Neural cell (in vitro differentiated cells): ENCODE measurements at regions not wholly inside any gene's neighbourhood (a gene's known extent, or its start where the extent isn't known, plus 50 kb on each side); places are given as distances from the start of the nearest gene placed in this dataset.

ENCODE experiments used
- H2AFZ ChIP-seq: fragments of 200-600, 300-800 bp; sonication (generic), shearing (Covaris generic); 2 replicates; pipeline ENCODE4 v1.6.0; 2014; ENCODE audit warnings: low read depth, mild to moderate bottlenecking, antibody characterized with exemption, low read length, moderate library complexity
- H3F3A ChIP-seq: fragments of 200-600 bp; shearing (Covaris generic); 2 replicates; pipeline ENCODE4 v1.6.1; 2016; ENCODE audit warnings: mild to moderate bottlenecking, moderate library complexity, mixed read lengths, antibody characterized with exemption, low read length; ENCODE audit not compliant: insufficient read depth, poor library complexity, severe bottlenecking
- H3K27ac ChIP-seq: fragments of 200-600, 300-800 bp; sonication (generic), shearing (Covaris generic); 2 replicates; pipeline ENCODE4 v1.5.1; 2014; ENCODE audit warnings: mild to moderate bottlenecking, low read length, moderate library complexity
- H3K27me3 ChIP-seq: fragments of 300-800, 200-600 bp; sonication (generic), shearing (Covaris generic); 2 replicates; pipeline ENCODE4 v1.6.0; 2014; ENCODE audit warnings: mild to moderate bottlenecking, low read depth, low read length, moderate library complexity; ENCODE audit not compliant: insufficient read depth
- H3K36me3 ChIP-seq: fragments of 300-800, 200-600 bp; sonication (generic), shearing (Covaris generic); 2 replicates; pipeline ENCODE4 v1.5.1; 2014; ENCODE audit warnings: mild to moderate bottlenecking, antibody characterized with exemption, low read length, moderate library complexity; ENCODE audit not compliant: insufficient read depth
- H3K4me2 ChIP-seq: fragments of 300-800, 200-600 bp; sonication (generic), shearing (Covaris generic); 2 replicates; pipeline ENCODE4 v1.6.0; 2014; ENCODE audit warnings: mild to moderate bottlenecking, low read length
- H3K4me3 ChIP-seq: fragments of 300-800, 200-600 bp; sonication (generic), shearing (Covaris generic); 2 replicates; pipeline ENCODE4 v1.5.1; 2014; ENCODE audit warnings: mild to moderate bottlenecking, low read length, moderate library complexity
- H3K79me2 ChIP-seq: fragments of 200-600 bp; shearing (Covaris generic); replicated peaks from 2 replicates; pipeline ENCODE4 v1.6.0; 2014; ENCODE audit warnings: mild to moderate bottlenecking, low read length, moderate library complexity; ENCODE audit not compliant: insufficient read depth
- H3K9ac ChIP-seq: fragments of 300-800, 200-600 bp; sonication (generic), shearing (Covaris generic); 2 replicates; pipeline ENCODE4 v1.6.1; 2016; ENCODE audit warnings: mild to moderate bottlenecking, low read length, mixed read lengths
- H3K9me2 ChIP-seq: fragments of 200-600 bp; shearing (Covaris generic); 2 replicates; pipeline ENCODE4 v1.6.1; 2016; ENCODE audit warnings: mild to moderate bottlenecking, low read length, mixed read lengths; ENCODE audit not compliant: insufficient read depth
- H3K9me3 ChIP-seq: fragments of 200-600, 300-800 bp; sonication (generic), shearing (Covaris generic); 2 replicates; pipeline ENCODE4 v1.6.1; 2016; ENCODE audit warnings: mild to moderate bottlenecking, mixed run types, low read length, moderate library complexity, mixed read lengths
- H4K20me1 ChIP-seq: fragments of 200-600 bp; shearing (Covaris generic); 2 replicates; pipeline ENCODE4 v1.6.1; 2016; ENCODE audit warnings: mild to moderate bottlenecking, mixed run types; ENCODE audit not compliant: insufficient read depth
- CTCF ChIP-seq: fragments of 450-650 bp; IDR thresholded peaks from 2 replicates; pipeline ENCODE4 v1.5.1; 2014; ENCODE audit warnings: antibody characterized with exemption, mild to moderate bottlenecking, moderate library complexity; ENCODE audit not compliant: poor library complexity, severe bottlenecking
- EP300 ChIP-seq: fragments of 450-650 bp; conservative IDR thresholded peaks from 2 replicates; pipeline ENCODE4 v1.6.1; 2014; ENCODE audit warnings: antibody characterized with exemption, mild to moderate bottlenecking, moderate library complexity; ENCODE audit not compliant: poor library complexity, severe bottlenecking
- EZH2 ChIP-seq: fragments of 200-600, 300-800 bp; shearing (Covaris generic), sonication (generic); IDR thresholded peaks from 2 replicates; pipeline ENCODE4 v1.6.1; 2014; ENCODE audit warnings: antibody characterized with exemption, low read length, borderline replicate concordance, mild to moderate bottlenecking; ENCODE audit not compliant: insufficient read depth, poor library complexity, severe bottlenecking
- MXI1 ChIP-seq: fragments of 450-650 bp; conservative IDR thresholded peaks from 2 replicates; pipeline ENCODE4 v1.6.1; 2014; ENCODE audit warnings: antibody characterized with exemption, mild to moderate bottlenecking; ENCODE audit not compliant: poor library complexity, severe bottlenecking
- POLR2AphosphoS5 ChIP-seq: IDR thresholded peaks from 2 replicates; pipeline ENCODE4 v1.6.1; 2012
- RAD21 ChIP-seq: fragments of 450-650 bp; conservative IDR thresholded peaks from 2 replicates; pipeline ENCODE4 v1.6.1; 2014; ENCODE audit warnings: antibody characterized with exemption, mild to moderate bottlenecking, moderate library complexity
- SMC3 ChIP-seq: fragments of 450-650 bp; conservative IDR thresholded peaks from 2 replicates; pipeline ENCODE4 v1.6.1; 2014; ENCODE audit warnings: antibody characterized with exemption, mild to moderate bottlenecking, moderate library complexity; ENCODE audit not compliant: poor library complexity
- TAF1 ChIP-seq: IDR thresholded peaks from 2 replicates; pipeline ENCODE4 v1.6.1; 2012; ENCODE audit warnings: low read depth
- TF ChIP-seq, protein P1 (sequence below): IDR thresholded peaks from 2 replicates; pipeline ENCODE4 v1.6.1; 2012; ENCODE audit warnings: borderline replicate concordance

DNA sequence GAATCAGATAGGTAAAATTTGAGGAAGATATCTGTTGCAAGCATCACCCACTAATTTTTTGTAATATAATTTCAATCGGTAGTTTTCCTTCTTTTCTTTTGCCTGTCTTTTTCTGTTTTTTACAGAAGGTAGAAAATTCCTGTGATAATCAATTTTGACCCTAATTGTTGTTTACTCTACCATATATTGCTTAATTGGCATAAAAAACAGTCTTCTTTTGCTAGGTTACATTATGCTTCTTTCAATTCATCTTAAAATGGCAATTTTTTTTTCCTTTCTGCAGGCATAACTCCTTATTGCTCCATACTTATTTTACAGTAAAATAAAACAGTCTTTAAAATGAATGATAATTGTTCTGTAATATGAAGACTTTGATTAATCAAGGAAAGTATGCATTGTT lies 286.2 kb upstream of the LRP1B start:
- no peaks in the 10 kb centered on the region for H4K20me1 ChIP-seq
- TF ChIP-seq POLR2AphosphoS5 (no peak), EZH2 (no peak), SMC3 (no peak)
- H3K27me3 ChIP-seq = no peaks in the 10 kb centered on the region
- no peak overlapping the region for H3K27ac ChIP-seq
- H3K4me2 ChIP-seq = no peak overlapping the region
- H3K9me2 ChIP-seq = no peaks in the 10 kb centered on the region
- H2AFZ ChIP-seq = no peak overlapping the region
- H3K79me2 ChIP-seq = no peaks in the 10 kb centered on the region
- no peak overlapping the region for H3K9ac ChIP-seq
- no peaks in the 10 kb centered on the region for H3K9me3 ChIP-seq
- H3K4me3 ChIP-seq = no peak overlapping the region
- H3K36me3 ChIP-seq = no peaks in the 10 kb centered on the region
- no peaks in the 10 kb centered on the region for H3F3A ChIP-seq

DNA sequence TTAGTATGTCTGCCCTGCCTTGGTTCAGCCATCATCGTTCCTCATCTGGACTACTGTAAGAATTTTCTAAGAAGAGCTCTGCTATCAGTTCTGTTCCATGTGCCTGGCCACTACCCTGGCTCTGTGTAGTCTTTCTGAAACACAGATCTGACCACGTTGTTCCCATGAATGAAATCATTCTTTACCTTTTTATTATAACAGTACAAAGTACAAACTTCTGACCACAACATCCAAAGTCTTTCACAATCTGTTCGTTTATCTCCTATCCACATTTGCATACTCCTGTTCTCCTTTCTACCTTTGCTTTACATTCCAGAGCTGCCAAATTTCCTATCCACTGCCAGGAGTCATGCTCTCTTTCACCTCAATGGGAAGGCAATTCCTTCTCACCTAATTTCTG lies 284.6 kb upstream of the LRP1B start:
- no peak overlapping the region for H3K9ac ChIP-seq
- no peaks in the 10 kb centered on the region for H3K36me3 ChIP-seq
- H3K4me2 ChIP-seq = no peak overlapping the region
- no peaks in the 10 kb centered on the region for H3K9me2 ChIP-seq
- H3F3A ChIP-seq = no peaks in the 10 kb centered on the region
- no peak overlapping the region for H2AFZ ChIP-seq
- no peak for TF ChIP-seq TAF1
- no peak for TF ChIP-seq POLR2AphosphoS5
- TF ChIP-seq EZH2 = no peak
- no peak for TF ChIP-seq EP300
- TF ChIP-seq RAD21 = no peak
- no peak for TF ChIP-seq CTCF
- no peak for TF ChIP-seq MXI1
- TF ChIP-seq SMC3 = no peak
- TF ChIP-seq, protein P1, sequence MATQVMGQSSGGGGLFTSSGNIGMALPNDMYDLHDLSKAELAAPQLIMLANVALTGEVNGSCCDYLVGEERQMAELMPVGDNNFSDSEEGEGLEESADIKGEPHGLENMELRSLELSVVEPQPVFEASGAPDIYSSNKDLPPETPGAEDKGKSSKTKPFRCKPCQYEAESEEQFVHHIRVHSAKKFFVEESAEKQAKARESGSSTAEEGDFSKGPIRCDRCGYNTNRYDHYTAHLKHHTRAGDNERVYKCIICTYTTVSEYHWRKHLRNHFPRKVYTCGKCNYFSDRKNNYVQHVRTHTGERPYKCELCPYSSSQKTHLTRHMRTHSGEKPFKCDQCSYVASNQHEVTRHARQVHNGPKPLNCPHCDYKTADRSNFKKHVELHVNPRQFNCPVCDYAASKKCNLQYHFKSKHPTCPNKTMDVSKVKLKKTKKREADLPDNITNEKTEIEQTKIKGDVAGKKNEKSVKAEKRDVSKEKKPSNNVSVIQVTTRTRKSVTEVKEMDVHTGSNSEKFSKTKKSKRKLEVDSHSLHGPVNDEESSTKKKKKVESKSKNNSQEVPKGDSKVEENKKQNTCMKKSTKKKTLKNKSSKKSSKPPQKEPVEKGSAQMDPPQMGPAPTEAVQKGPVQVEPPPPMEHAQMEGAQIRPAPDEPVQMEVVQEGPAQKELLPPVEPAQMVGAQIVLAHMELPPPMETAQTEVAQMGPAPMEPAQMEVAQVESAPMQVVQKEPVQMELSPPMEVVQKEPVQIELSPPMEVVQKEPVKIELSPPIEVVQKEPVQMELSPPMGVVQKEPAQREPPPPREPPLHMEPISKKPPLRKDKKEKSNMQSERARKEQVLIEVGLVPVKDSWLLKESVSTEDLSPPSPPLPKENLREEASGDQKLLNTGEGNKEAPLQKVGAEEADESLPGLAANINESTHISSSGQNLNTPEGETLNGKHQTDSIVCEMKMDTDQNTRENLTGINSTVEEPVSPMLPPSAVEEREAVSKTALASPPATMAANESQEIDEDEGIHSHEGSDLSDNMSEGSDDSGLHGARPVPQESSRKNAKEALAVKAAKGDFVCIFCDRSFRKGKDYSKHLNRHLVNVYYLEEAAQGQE = no peak
- H3K9me3 ChIP-seq = no peaks in the 10 kb centered on the region
- H3K27me3 ChIP-seq = no peaks in the 10 kb centered on the region
- H3K27ac ChIP-seq = no peak overlapping the region
- no peaks in the 10 kb centered on the region for H4K20me1 ChIP-seq
- no peak overlapping the region for H3K4me3 ChIP-seq
- no peaks in the 10 kb centered on the region for H3K79me2 ChIP-seq

DNA sequence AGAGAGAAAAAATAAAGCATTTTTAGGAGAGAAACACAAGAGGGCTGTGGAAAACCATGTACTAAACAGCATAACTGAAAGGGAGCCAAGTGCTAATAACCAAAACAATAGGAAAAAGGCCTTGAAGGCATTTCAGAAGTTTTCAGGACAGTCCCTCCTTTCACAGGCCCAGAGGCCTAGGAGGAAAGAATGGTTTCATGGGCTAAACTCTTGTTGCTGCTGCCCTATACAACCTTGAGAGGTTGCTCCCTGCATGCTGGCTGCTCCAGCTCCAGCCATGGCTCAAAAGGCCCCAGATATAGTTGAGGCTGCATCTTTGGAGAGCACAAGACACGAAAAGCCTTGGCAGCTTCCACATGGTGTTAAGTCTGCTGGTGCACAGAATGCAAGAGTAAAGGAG lies 267.4 kb upstream of the LRP1B start:
- H3K79me2 ChIP-seq = no peaks in the 10 kb centered on the region
- H3K9me2 ChIP-seq = no peaks in the 10 kb centered on the region
- no peak overlapping the region for H2AFZ ChIP-seq
- no peaks in the 10 kb centered on the region for H3K36me3 ChIP-seq
- no peaks in the 10 kb centered on the region for H3F3A ChIP-seq
- no peak overlapping the region for H3K9ac ChIP-seq
- H3K27me3 ChIP-seq = no peaks in the 10 kb centered on the region
- H3K27ac ChIP-seq = no peak overlapping the region
- no peak overlapping the region for H3K4me2 ChIP-seq
- H3K9me3 ChIP-seq = peaks cover 10% of the 10 kb centered on the region
- no peak overlapping the region for H3K4me3 ChIP-seq
- TF ChIP-seq EP300 = no peak
- no peak for TF ChIP-seq RAD21
- no peak for TF ChIP-seq POLR2AphosphoS5
- TF ChIP-seq MXI1 = no peak
- TF ChIP-seq CTCF = no peak
- TF ChIP-seq SMC3 = no peak
- TF ChIP-seq TAF1 = no peak
- TF ChIP-seq, protein P1 = no peak
- TF ChIP-seq EZH2 = no peak
- H4K20me1 ChIP-seq = no peaks in the 10 kb centered on the region
